ENCODE measurements at regions not wholly inside any gene's neighbourhood (a gene's known extent, or its start where the extent isn't known, plus 50 kb on each side); places are given as distances from the start of the nearest gene placed in this dataset.

GRCh38 chr6:102398788-102399390, 1005.4 kb downstream of the GRIK2 start:
- DNase-seq (ENCODE audit: low spot score) (no peak), FAIRE-seq (no peak), ATAC-seq (no peak)
- in situ Hi-C loops (cut with HindIII; ENCODE audit: extremely low pct_ligation_motif_present, low pct_unique_long_range_greater_than_20kb) (no loop called here), intact Hi-C loops (cut with micrococcal nuclease; ENCODE audit: unreplicated experiment) (no loop called here)
- Histone ChIP-seq H3K27ac (ENCODE audit: extremely low read length, insufficient read depth, low read length) (no peak overlapping the region), H3K9ac (ENCODE audit: insufficient read depth, low read depth, low read length) (no peak overlapping the region), H3K9me3 (ENCODE audit: low read length) (no peaks in the 10 kb centered on the region), H3K4me1 (ENCODE audit: insufficient read depth, low read length) (no peaks in the 10 kb centered on the region), H3K36me3 (replicated peaks in 1 of 2; ENCODE audit: control insufficient read depth in 1 of 2, insufficient read depth in 2 of 2, low read length in 2 of 2) (no peaks in the 10 kb centered on the region), H3K4me2 (ENCODE audit: low read depth, low read length) (no peak overlapping the region), H4K20me1 (ENCODE audit: insufficient read depth, low read length) (no peaks in the 10 kb centered on the region), H3K27me3 (ENCODE audit: control insufficient read depth in 1 of 2, insufficient read depth in 2 of 2, low read length in 2 of 2) (no peaks in the 10 kb centered on the region), H2AFZ (ENCODE audit: low read length) (no peak overlapping the region), H3K79me2 (ENCODE audit: insufficient read depth, low read length) (no peaks in the 10 kb centered on the region), H3K4me3 (replicated peaks in 1 of 3; ENCODE audit: insufficient read depth in 1 of 3, low read depth in 2 of 3, low read length in 3 of 3) (no peak overlapping the region)
- no peak for TF ChIP-seq HNF4G (IDR thresholded peaks at IDR 0.05; ENCODE audit: borderline replicate concordance, low read depth, low read length)
- TF ChIP-seq HNF4G (CRISPR knock-in tag; IDR thresholded peaks at IDR 0.05; ENCODE audit: borderline replicate concordance, low read depth), result no peak
- no peak for TF ChIP-seq KLF16 (CRISPR knock-in tag; IDR thresholded peaks at IDR 0.05)
- TF ChIP-seq ZNF749 (CRISPR knock-in tag; IDR thresholded peaks at IDR 0.05; ENCODE audit: borderline replicate concordance), result no peak
- no peak for TF ChIP-seq TBL1XR1 (IDR thresholded peaks at IDR 0.05; ENCODE audit: borderline replicate concordance, low read length, partially characterized antibody)
- TF ChIP-seq, protein P1, sequence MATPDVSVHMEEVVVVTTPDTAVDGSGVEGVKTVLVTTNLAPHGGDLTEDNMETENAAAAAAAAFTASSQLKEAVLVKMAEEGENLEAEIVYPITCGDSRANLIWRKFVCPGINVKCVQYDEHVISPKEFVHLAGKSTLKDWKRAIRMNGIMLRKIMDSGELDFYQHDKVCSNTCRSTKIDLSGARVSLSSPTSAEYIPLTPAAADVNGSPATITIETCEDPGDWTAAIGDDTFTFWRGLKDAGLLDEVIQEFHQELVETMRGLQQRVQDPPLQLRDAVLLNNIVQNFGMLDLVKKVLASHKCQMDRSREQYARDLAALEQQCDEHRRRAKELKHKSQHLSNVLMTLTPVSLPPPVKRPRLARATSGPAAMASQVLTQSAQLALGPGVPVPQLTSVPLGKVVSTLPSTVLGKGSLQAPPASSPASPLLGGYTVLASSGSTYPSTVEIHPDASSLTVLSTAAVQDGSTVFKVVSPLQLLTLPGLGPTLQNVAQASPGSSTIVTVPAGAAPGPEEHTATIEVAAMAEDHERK (CRISPR knock-in tag; IDR thresholded peaks at IDR 0.05; ENCODE audit: low read depth), result no peak
- TF ChIP-seq, protein P2, sequence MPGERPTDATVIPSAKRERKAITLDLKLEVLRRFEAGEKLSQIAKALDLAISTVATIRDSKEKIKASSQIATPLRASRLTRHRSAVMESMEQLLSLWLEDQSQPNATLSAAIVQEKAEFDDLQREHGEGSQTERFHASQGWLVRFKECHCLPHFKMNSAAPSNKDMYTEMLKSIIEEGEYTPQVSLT (CRISPR knock-in tag; IDR thresholded peaks at IDR 0.05; ENCODE audit: borderline replicate concordance, low read depth), result no peak
- no peak for TF ChIP-seq SMYD3 (CRISPR knock-in tag; IDR thresholded peaks at IDR 0.05)
- TF ChIP-seq, protein P3, sequence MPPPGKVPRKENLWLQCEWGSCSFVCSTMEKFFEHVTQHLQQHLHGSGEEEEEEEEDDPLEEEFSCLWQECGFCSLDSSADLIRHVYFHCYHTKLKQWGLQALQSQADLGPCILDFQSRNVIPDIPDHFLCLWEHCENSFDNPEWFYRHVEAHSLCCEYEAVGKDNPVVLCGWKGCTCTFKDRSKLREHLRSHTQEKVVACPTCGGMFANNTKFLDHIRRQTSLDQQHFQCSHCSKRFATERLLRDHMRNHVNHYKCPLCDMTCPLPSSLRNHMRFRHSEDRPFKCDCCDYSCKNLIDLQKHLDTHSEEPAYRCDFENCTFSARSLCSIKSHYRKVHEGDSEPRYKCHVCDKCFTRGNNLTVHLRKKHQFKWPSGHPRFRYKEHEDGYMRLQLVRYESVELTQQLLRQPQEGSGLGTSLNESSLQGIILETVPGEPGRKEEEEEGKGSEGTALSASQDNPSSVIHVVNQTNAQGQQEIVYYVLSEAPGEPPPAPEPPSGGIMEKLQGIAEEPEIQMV (CRISPR knock-in tag; IDR thresholded peaks at IDR 0.05; ENCODE audit: low read depth), result no peak
- no peak for TF ChIP-seq ZNF136 (CRISPR knock-in tag; IDR thresholded peaks at IDR 0.05; ENCODE audit: low read depth)
- TF ChIP-seq SMAD3 (CRISPR knock-in tag; IDR thresholded peaks at IDR 0.05), result no peak
- TF ChIP-seq, protein P4, sequence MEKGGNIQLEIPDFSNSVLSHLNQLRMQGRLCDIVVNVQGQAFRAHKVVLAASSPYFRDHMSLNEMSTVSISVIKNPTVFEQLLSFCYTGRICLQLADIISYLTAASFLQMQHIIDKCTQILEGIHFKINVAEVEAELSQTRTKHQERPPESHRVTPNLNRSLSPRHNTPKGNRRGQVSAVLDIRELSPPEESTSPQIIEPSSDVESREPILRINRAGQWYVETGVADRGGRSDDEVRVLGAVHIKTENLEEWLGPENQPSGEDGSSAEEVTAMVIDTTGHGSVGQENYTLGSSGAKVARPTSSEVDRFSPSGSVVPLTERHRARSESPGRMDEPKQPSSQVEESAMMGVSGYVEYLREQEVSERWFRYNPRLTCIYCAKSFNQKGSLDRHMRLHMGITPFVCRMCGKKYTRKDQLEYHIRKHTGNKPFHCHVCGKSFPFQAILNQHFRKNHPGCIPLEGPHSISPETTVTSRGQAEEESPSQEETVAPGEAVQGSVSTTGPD (CRISPR knock-in tag; IDR thresholded peaks at IDR 0.05), result no peak
- TF ChIP-seq HMG20A (CRISPR knock-in tag; IDR thresholded peaks at IDR 0.05; ENCODE audit: borderline replicate concordance), result no peak
- no peak for TF ChIP-seq ZNF124 (CRISPR knock-in tag; IDR thresholded peaks at IDR 0.05)
- no peak for TF ChIP-seq ZBTB2 (CRISPR knock-in tag; IDR thresholded peaks at IDR 0.05; ENCODE audit: low read depth)
- TF ChIP-seq ZNF550 (CRISPR knock-in tag; IDR thresholded peaks at IDR 0.05; ENCODE audit: borderline replicate concordance), result no peak
- no peak for TF ChIP-seq ZNF883 (CRISPR knock-in tag; IDR thresholded peaks at IDR 0.05; ENCODE audit: not compliant biosample characterization)
- ChIA-PET CTCF (ENCODE audit: low intra/inter-chr PET ratio, low total read pairs) (no interaction called here), POLR2A (no interaction called here)
- 6% methylated on average over 2 of the region's 2 CpGs for WGBS (ENCODE audit: low lambda C conversion rate)
- no TSS peak for BruUV-seq (replicated peaks)

Measured in HepG2 (cell line).